GM12892 (cell line): ENCODE measurements at regions not wholly inside any gene's neighbourhood (a gene's known extent, or its start where the extent isn't known, plus 50 kb on each side); places are given as distances from the start of the nearest gene placed in this dataset.

Source experiments
- POLR2A ChIP-seq: IDR thresholded peaks from 2 replicates; pipeline ENCODE4 v1.6.1; 2011; ENCODE audit warnings: low read depth, low read length, control low read depth
- POLR2AphosphoS5 ChIP-seq: IDR thresholded peaks from 2 replicates; pipeline ENCODE4 v1.6.1; 2011; ENCODE audit warnings: low read depth, low read length, control low read depth
- TAF1 ChIP-seq: IDR thresholded peaks from 2 replicates; pipeline ENCODE4 v1.6.1; 2011; ENCODE audit warnings: low read depth, mild to moderate bottlenecking, control low read depth, low read length, borderline replicate concordance

- no peak for TF ChIP-seq POLR2A
- TF ChIP-seq POLR2AphosphoS5, result no peak
- no peak for TF ChIP-seq TAF1
Observed at GRCh38 chr2:130252880-130253645, 54.8 kb upstream of the TUBA3E start.
